H1 (cell line): ENCODE measurements at regions not wholly inside any gene's neighbourhood (a gene's known extent, or its start where the extent isn't known, plus 50 kb on each side); places are given as distances from the start of the nearest gene placed in this dataset.

Source experiments
- CTCF ChIA-PET: fragments of 300-600 bp; sonication (Branson Sonifier 250); formaldehyde crosslinking; loops from one replicate; lab custom pipeline; 2021; ENCODE audit not compliant: partially characterized antibody; lab: Charles Lee
- POLR2A ChIA-PET: fragments of 300-600 bp; sonication (Branson Sonifier 250); formaldehyde crosslinking; loops from one replicate; lab custom pipeline; 2021; ENCODE audit warnings: inconsistent platforms; ENCODE audit not compliant: partially characterized antibody; lab: Charles Lee
- DNase-seq, 2 experiments: peaks; one replicate each; pipeline versions ENCODE4 v3.0.0 to v3.0.0-alpha.2; 2010 to 2022; ENCODE audit warnings: low spot score in 2 of 2, low read depth in 1 of 2, mixed read lengths in 1 of 2
- FAIRE-seq: peaks from 2 replicates; lab custom pipeline; 2011; peaks lifted over from hg19 to GRCh38; lab: Jason Lieb, UNC
- H2AFZ ChIP-seq: 2 replicates; pipeline ENCODE4 v1.8.1; 2012; ENCODE audit warnings: low read length, inconsistent platforms
- H2AK5ac ChIP-seq: 2 replicates; pipeline ENCODE4 v1.6.1; 2013; ENCODE audit warnings: low read depth, low read length
- H2BK120ac ChIP-seq: replicated peaks from 2 replicates; pipeline ENCODE3; 2013; ENCODE audit warnings: low read depth, low read length, inconsistent platforms
- H2BK12ac ChIP-seq: 2 replicates; pipeline ENCODE4 v1.6.1; 2013; ENCODE audit warnings: low read depth, low read length
- H2BK15ac ChIP-seq: 2 replicates; pipeline ENCODE4 v1.6.1; 2013; ENCODE audit warnings: low read length
- H2BK20ac ChIP-seq: 2 replicates; pipeline ENCODE4 v1.6.1; 2013; ENCODE audit warnings: low read length
- H2BK5ac ChIP-seq: 2 replicates; pipeline ENCODE4 v1.6.1; 2013; ENCODE audit warnings: low read depth, low read length
- H3K14ac ChIP-seq: 2 replicates; pipeline ENCODE4 v1.6.1; 2013; ENCODE audit warnings: inconsistent platforms; ENCODE audit not compliant: insufficient read length
- H3K18ac ChIP-seq: 2 replicates; pipeline ENCODE4 v1.6.1; 2013; ENCODE audit warnings: low read length; ENCODE audit errors: extremely low read depth
- H3K23ac ChIP-seq: 2 replicates; pipeline ENCODE4 v1.6.1; 2013; ENCODE audit warnings: inconsistent platforms; ENCODE audit not compliant: insufficient read length
- H3K23me2 ChIP-seq: 2 replicates; pipeline ENCODE4 v1.6.1; 2013; ENCODE audit warnings: low read depth, low read length
- H3K27ac ChIP-seq: 2 replicates; pipeline ENCODE4 v1.6.1; 2011; ENCODE audit warnings: low read depth, low read length, inconsistent platforms
- H3K27me3 ChIP-seq, 4 experiments: replicated peaks in 1 of 4; 1 replicate in 1 of 4; 2 replicates in 3 of 4; pipeline versions ENCODE4 v1.6.1 to v1.8.1; 2011 to 2013; ENCODE audit warnings: low read length in 3 of 4, mild to moderate bottlenecking in 3 of 4, inconsistent platforms in 2 of 4, mixed read lengths in 2 of 4, moderate library complexity in 1 of 4; ENCODE audit not compliant: control insufficient read depth in 3 of 4, insufficient read depth in 3 of 4; ENCODE audit errors: extremely low read depth in 1 of 4
- H3K36me3 ChIP-seq, 4 experiments: 2 replicates each; pipeline versions ENCODE4 v1.6.1 to v1.8.1; 2011 to 2013; ENCODE audit warnings: mild to moderate bottlenecking in 4 of 4, low read length in 3 of 4, moderate library complexity in 2 of 4, control low read depth in 1 of 4, inconsistent platforms in 1 of 4; ENCODE audit not compliant: insufficient read depth in 4 of 4, control insufficient read depth in 2 of 4
- H3K4ac ChIP-seq: replicated peaks from 2 replicates; pipeline ENCODE3; 2013; ENCODE audit warnings: low read length, low read depth, mixed read lengths, inconsistent platforms; ENCODE audit not compliant: insufficient read length
- H3K4me1 ChIP-seq, 4 experiments: replicated peaks in 1 of 4; 1 replicate in 1 of 4; 2 replicates in 3 of 4; pipeline versions ENCODE4 v1.6.1 to v1.8.1; 2011 to 2013; ENCODE audit warnings: low read length in 3 of 4, inconsistent platforms in 2 of 4, mixed read lengths in 1 of 4; ENCODE audit not compliant: insufficient read depth in 4 of 4, control insufficient read depth in 3 of 4
- H3K4me2 ChIP-seq, 2 experiments: 2 replicates each; pipeline versions ENCODE4 v1.6.1 to v1.8.1; 2011 to 2013; ENCODE audit warnings: low read depth in 2 of 2, low read length in 2 of 2, control low read depth in 1 of 2, inconsistent platforms in 1 of 2, mild to moderate bottlenecking in 1 of 2; ENCODE audit not compliant: insufficient read depth in 1 of 2
- H3K4me3 ChIP-seq, 4 experiments: fragments of 200-600, 300-600 bp in 1 of 4; sonication (generic), shearing (Covaris generic), sonication (Bioruptor Twin) in 1 of 4; 2 replicates each; pipeline versions ENCODE4 v1.5.1 to v1.8.1; 2011 to 2016; ENCODE audit warnings: low read length in 4 of 4, low read depth in 3 of 4, control low read depth in 2 of 4, inconsistent platforms in 2 of 4, mild to moderate bottlenecking in 2 of 4, mixed read lengths in 1 of 4, moderate library complexity in 1 of 4; ENCODE audit not compliant: insufficient read depth in 2 of 4; ENCODE audit errors: extremely low read depth in 1 of 4
- H3K56ac ChIP-seq: replicated peaks from 2 replicates; pipeline ENCODE3; 2013; ENCODE audit warnings: low read depth, mild to moderate bottlenecking, mixed read lengths, low read length, inconsistent platforms; ENCODE audit not compliant: insufficient read length
- H3K79me1 ChIP-seq: 2 replicates; pipeline ENCODE4 v1.6.1; 2013; ENCODE audit warnings: low read depth, low read length, control low read depth
- H3K79me2 ChIP-seq, 2 experiments: 2 replicates each; pipeline versions ENCODE4 v1.6.1 to v1.8.1; 2012 to 2013; ENCODE audit warnings: low read length in 2 of 2, mild to moderate bottlenecking in 2 of 2, inconsistent platforms in 1 of 2; ENCODE audit not compliant: insufficient read depth in 2 of 2, control insufficient read depth in 1 of 2
- H3K9ac ChIP-seq, 4 experiments: replicated peaks in 1 of 4; 1 replicate in 1 of 4; 2 replicates in 3 of 4; pipeline versions ENCODE4 v1.6.1 to v1.8.1; 2011 to 2013; ENCODE audit warnings: low read depth in 3 of 4, low read length in 3 of 4, control low read depth in 2 of 4, mild to moderate bottlenecking in 2 of 4, moderate library complexity in 2 of 4, inconsistent platforms in 1 of 4; ENCODE audit errors: extremely low read depth in 1 of 4
- H3K9me3 ChIP-seq, 2 experiments: 2 replicates each; pipeline versions ENCODE4 v1.6.1 to v1.8.1; 2012 to 2013; ENCODE audit warnings: mild to moderate bottlenecking in 2 of 2, moderate library complexity in 2 of 2, control low read depth in 1 of 2, inconsistent platforms in 1 of 2, low read depth in 1 of 2, low read length in 1 of 2, mixed read lengths in 1 of 2; ENCODE audit not compliant: insufficient read depth in 2 of 2
- H4K20me1 ChIP-seq, 2 experiments: replicated peaks in 1 of 2; 2 replicates each; pipeline versions ENCODE3 to v1.8.1; 2011 to 2013; ENCODE audit warnings: inconsistent platforms in 2 of 2, low read length in 2 of 2, mild to moderate bottlenecking in 1 of 2; ENCODE audit not compliant: insufficient read depth in 2 of 2, control insufficient read depth in 1 of 2
- H4K5ac ChIP-seq: 2 replicates; pipeline ENCODE4 v1.6.1; 2013; ENCODE audit warnings: low read length, low read depth, mixed read lengths, inconsistent platforms; ENCODE audit not compliant: insufficient read length
- H4K8ac ChIP-seq: 2 replicates; pipeline ENCODE4 v1.8.0; 2013; ENCODE audit warnings: mild to moderate bottlenecking, moderate library complexity, low read length, inconsistent platforms; ENCODE audit not compliant: insufficient read depth; ENCODE audit errors: extremely low read depth
- H4K91ac ChIP-seq: replicated peaks from 2 replicates; pipeline ENCODE3; 2013; ENCODE audit warnings: low read length, mixed read lengths, inconsistent platforms; ENCODE audit not compliant: insufficient read length
- CHD1 ChIP-seq: IDR thresholded peaks from 2 replicates; pipeline ENCODE4 v1.6.1; 2012; ENCODE audit warnings: low read depth, low read length, improper control_type of control experiment
- GABPA ChIP-seq: IDR thresholded peaks from 2 replicates; pipeline ENCODE4 v1.6.1; 2011; ENCODE audit warnings: mild to moderate bottlenecking, low read length, moderate library complexity, borderline replicate concordance; ENCODE audit not compliant: insufficient read depth
- RNF2 ChIP-seq: fragments of 200-900, 300-1000 bp; sonication (generic); IDR thresholded peaks from 2 replicates; pipeline ENCODE4 v1.7.1; 2016; ENCODE audit warnings: borderline replicate concordance, low read depth, mild to moderate bottlenecking, antibody characterized with exemption, low read length; ENCODE audit not compliant: poor library complexity, severe bottlenecking; ENCODE audit errors: missing control alignments
- TAF1 ChIP-seq: IDR thresholded peaks from 2 replicates; pipeline ENCODE4 v1.6.1; 2011; ENCODE audit warnings: mild to moderate bottlenecking, low read depth, low read length
- USF2 ChIP-seq: IDR thresholded peaks from 2 replicates; pipeline ENCODE4 v1.6.1; 2011; ENCODE audit warnings: low read length, improper control_type of control experiment
- WGBS, 2 experiments: shearing (Covaris generic) in 1 of 2; methylation state at CpG; one replicate each; pipeline versions ENCODE4 v1.1.6 to v1.1.7; 2013 to 2015; ENCODE audit warnings: low lambda C conversion rate in 2 of 2, mixed read lengths in 2 of 2, inconsistent platforms in 1 of 2, low coverage in 1 of 2, missing lambda C conversion rate in 1 of 2; ENCODE audit not compliant: insufficient replicate concordance in 2 of 2, insufficient coverage in 1 of 2, insufficient read length in 1 of 2; ENCODE audit errors: extremely low coverage in 1 of 2, missing lambda C conversion rate in 1 of 2; 5-methylcytosine and 5-hydroxymethylcytosine counted together

GRCh38 chr10:29212597-29212996, 76.3 kb upstream of the LYZL1 start:
- Histone ChIP-seq H2BK12ac (no peak overlapping the region), H2BK20ac (no peak overlapping the region), H3K79me1 (no peaks in the 10 kb centered on the region), H2AK5ac (no peak overlapping the region), H4K8ac (no peak overlapping the region), H2BK120ac (no peak overlapping the region), H2BK5ac (no peak overlapping the region), H2BK15ac (no peak overlapping the region), H3K18ac (no peak overlapping the region), H3K9ac (no peak overlapping the region), H3K4me2 (no peak overlapping the region), H3K23ac (no peak overlapping the region), H4K91ac (no peak overlapping the region), H3K36me3 (no peaks in the 10 kb centered on the region), H2AFZ (no peak overlapping the region), H3K27ac (no peak overlapping the region), H3K27me3 (no peaks in the 10 kb centered on the region), H3K4ac (no peak overlapping the region), H3K4me3 (no peak overlapping the region), H3K4me1 (no peaks in the 10 kb centered on the region), H3K79me2 (no peaks in the 10 kb centered on the region), H4K20me1 (no peaks in the 10 kb centered on the region), H3K14ac (no peak overlapping the region), H4K5ac (no peak overlapping the region), H3K9me3 (peaks cover 4 to 6% of the 10 kb centered on the region in 2 experiments), H3K23me2 (no peaks in the 10 kb centered on the region), H3K56ac (no peak overlapping the region)
- POLR2A ChIA-PET: no interaction called here
- DNase-seq (no peak), FAIRE-seq (no peak)
- WGBS, 2 experiments: 90% methylated on average over 3 of the region's 3 CpGs; no CpG with 5 or more reads in 1 of the 2 experiments
- CTCF ChIA-PET: interaction anchor here (0.8 to 1.1 kb wide), 3 partner anchors 25 to 81 kb away, joined by 3 read pairs; no protein-coding TSS in a partner anchor
- no peak for TF ChIP-seq CHD1
- no peak for TF ChIP-seq GABPA
- no peak for TF ChIP-seq TAF1
- no peak for TF ChIP-seq RNF2
- TF ChIP-seq USF2: no peak
